ENCODE measurements at regions not wholly inside any gene's neighbourhood (a gene's known extent, or its start where the extent isn't known, plus 50 kb on each side); places are given as distances from the start of the nearest gene placed in this dataset.

DNA sequence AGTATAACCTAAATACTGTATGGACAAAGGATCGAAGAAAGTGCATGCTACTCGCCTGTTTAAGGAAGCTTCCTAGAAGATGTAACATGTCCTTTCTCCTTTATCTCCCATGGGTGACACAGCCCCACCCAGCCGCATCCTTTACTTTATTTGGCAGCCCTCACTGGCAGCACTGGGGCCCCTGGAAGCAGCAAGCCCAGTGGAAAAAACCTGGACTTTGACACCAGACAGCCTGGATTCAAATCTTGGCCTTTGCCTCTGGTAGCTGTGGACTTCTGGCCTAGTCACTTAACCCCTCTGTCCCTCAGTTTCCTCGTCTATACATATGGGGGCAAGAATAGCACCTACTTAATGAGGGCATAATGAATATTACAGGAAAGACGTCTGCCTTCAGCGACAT lies 67.1 kb downstream of the MYEOV start:
- H3K9me3 ChIP-seq (ENCODE audit: control insufficient read depth in 2 of 3, insufficient read depth in 1 of 3, low read length in 3 of 3), result peaks cover 0 to 5% (median 0%) of the 10 kb centered on the region in 3 donors
- H3K27ac ChIP-seq (ENCODE audit: low read depth in 2 of 2, low read length in 2 of 2), result no peak overlapping the region
- no peak overlapping the region for H3K9ac ChIP-seq (ENCODE audit: low read length in 3 of 3)
- H3K4me3 ChIP-seq (ENCODE audit: low read length in 3 of 3), result no peak overlapping the region
- no peaks in the 10 kb centered on the region for H3K4me1 ChIP-seq (ENCODE audit: control insufficient read depth in 2 of 3, insufficient read depth in 2 of 3, low read depth in 1 of 3, low read length in 3 of 3)
- no peak for FAIRE-seq
- intact Hi-C loops (cut with DNase I), result no loop called here
- H3K27me3 ChIP-seq (ENCODE audit: control insufficient read depth, insufficient read depth, low read length), result no peaks in the 10 kb centered on the region
- TF ChIP-seq, protein P1, sequence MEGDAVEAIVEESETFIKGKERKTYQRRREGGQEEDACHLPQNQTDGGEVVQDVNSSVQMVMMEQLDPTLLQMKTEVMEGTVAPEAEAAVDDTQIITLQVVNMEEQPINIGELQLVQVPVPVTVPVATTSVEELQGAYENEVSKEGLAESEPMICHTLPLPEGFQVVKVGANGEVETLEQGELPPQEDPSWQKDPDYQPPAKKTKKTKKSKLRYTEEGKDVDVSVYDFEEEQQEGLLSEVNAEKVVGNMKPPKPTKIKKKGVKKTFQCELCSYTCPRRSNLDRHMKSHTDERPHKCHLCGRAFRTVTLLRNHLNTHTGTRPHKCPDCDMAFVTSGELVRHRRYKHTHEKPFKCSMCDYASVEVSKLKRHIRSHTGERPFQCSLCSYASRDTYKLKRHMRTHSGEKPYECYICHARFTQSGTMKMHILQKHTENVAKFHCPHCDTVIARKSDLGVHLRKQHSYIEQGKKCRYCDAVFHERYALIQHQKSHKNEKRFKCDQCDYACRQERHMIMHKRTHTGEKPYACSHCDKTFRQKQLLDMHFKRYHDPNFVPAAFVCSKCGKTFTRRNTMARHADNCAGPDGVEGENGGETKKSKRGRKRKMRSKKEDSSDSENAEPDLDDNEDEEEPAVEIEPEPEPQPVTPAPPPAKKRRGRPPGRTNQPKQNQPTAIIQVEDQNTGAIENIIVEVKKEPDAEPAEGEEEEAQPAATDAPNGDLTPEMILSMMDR (IDR thresholded peaks at IDR 0.05; ENCODE audit: borderline replicate concordance, extremely low read depth, insufficient read depth), result no peak
- no peaks in the 10 kb centered on the region for H3K36me3 ChIP-seq (ENCODE audit: control insufficient read depth in 2 of 3, insufficient read depth in 3 of 3, low read length in 3 of 3)
- no peak for DNase-seq

DNA sequence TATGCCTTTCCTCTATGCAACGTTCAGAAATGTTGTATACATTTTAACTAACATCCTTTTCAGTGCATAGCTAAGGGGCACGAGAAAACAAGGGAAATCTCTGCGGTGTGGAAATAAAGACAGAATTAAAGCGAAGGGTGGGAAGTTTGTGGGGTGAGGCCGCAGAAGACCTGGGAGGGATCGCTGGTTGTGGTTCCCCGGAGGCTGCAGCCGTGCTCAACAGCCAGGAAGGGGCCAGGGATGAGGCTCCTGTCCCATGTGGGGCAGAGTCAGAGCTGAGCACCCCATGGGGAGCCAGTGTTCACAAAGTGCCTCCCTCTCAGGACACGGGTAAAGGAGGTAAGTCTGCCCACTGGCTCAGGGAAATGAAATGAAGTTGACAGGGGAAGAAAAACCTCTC lies 67.5 kb downstream of the MYEOV start:
- H3K9me3 ChIP-seq (ENCODE audit: control insufficient read depth in 2 of 3, insufficient read depth in 1 of 3, low read length in 3 of 3), result peaks cover 0 to 5% (median 0%) of the 10 kb centered on the region in 3 donors
- no peaks in the 10 kb centered on the region for H3K27me3 ChIP-seq (ENCODE audit: control insufficient read depth, insufficient read depth, low read length)
- H3K27ac ChIP-seq (ENCODE audit: low read depth in 2 of 2, low read length in 2 of 2), result no peak overlapping the region
- intact Hi-C loops (cut with DNase I), result no loop called here
- H3K4me3 ChIP-seq (ENCODE audit: low read length in 3 of 3), result no peak overlapping the region
- no peak overlapping the region for H3K9ac ChIP-seq (ENCODE audit: low read length in 3 of 3)
- FAIRE-seq, result no peak
- H3K4me1 ChIP-seq (ENCODE audit: control insufficient read depth in 2 of 3, insufficient read depth in 2 of 3, low read depth in 1 of 3, low read length in 3 of 3), result no peaks in the 10 kb centered on the region
- H3K36me3 ChIP-seq (ENCODE audit: control insufficient read depth in 2 of 3, insufficient read depth in 3 of 3, low read length in 3 of 3), result no peaks in the 10 kb centered on the region
- TF ChIP-seq, protein P1 (IDR thresholded peaks at IDR 0.05; ENCODE audit: borderline replicate concordance, extremely low read depth, insufficient read depth), result no peak
- peak in 1 of 5 donors; percentile 6 for DNase-seq

DNA sequence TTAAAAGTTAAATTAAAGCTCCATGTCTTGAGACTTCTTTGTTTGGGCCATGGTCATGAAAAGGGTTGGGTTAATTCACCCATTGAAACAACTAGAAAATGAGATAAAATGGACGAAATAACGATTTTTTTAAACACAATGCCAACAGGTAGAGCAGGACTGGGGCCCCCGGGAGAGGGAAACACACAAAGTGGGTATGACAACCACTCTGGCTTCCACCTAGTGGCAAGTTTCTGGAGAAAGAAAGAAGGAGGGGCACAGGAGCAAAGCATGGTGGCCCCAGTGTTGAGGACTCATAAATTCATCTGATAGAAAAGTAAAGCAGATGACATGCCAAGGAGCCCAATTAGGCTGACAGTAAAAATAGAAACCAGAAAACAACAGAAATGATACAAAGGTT lies 68.4 kb downstream of the MYEOV start:
- no peaks in the 10 kb centered on the region for H3K27me3 ChIP-seq (ENCODE audit: control insufficient read depth, insufficient read depth, low read length)
- no peak overlapping the region for H3K4me3 ChIP-seq (ENCODE audit: low read length in 3 of 3)
- no peak overlapping the region for H3K27ac ChIP-seq (ENCODE audit: low read depth in 2 of 2, low read length in 2 of 2)
- DNase-seq (no peak), FAIRE-seq (no peak)
- intact Hi-C loops (cut with DNase I), result no loop called here
- no peaks in the 10 kb centered on the region for H3K4me1 ChIP-seq (ENCODE audit: control insufficient read depth in 2 of 3, insufficient read depth in 2 of 3, low read depth in 1 of 3, low read length in 3 of 3)
- no peaks in the 10 kb centered on the region for H3K36me3 ChIP-seq (ENCODE audit: control insufficient read depth in 2 of 3, insufficient read depth in 3 of 3, low read length in 3 of 3)
- H3K9ac ChIP-seq (ENCODE audit: low read length in 3 of 3), result no peak overlapping the region
- TF ChIP-seq, protein P1 (IDR thresholded peaks at IDR 0.05; ENCODE audit: borderline replicate concordance, extremely low read depth, insufficient read depth), result no peak
- peaks cover 0 to 5% (median 0%) of the 10 kb centered on the region in 3 donors for H3K9me3 ChIP-seq (ENCODE audit: control insufficient read depth in 2 of 3, insufficient read depth in 1 of 3, low read length in 3 of 3)

DNA sequence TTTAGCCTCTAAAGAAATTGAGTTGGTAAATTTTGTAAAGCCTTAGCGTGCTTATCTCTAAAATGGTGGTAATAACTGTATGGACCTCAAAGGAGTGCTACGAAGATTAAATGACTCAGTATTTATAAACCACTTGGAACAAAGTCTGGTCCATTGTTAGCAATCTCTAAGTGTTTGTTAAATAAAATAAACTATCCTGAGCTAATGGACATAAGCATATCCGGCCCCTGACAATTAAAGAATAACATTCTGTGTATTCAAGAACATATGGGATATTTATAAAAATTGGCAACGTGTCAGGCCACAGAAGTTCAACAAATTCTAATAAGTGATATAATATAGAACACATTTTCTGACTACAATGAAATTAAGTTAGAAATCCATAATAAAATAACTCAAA lies 71.0 kb downstream of the MYEOV start:
- H3K9me3 ChIP-seq (ENCODE audit: control insufficient read depth in 2 of 3, insufficient read depth in 1 of 3, low read length in 3 of 3), result peaks cover 0 to 10% (median 0%) of the 10 kb centered on the region in 3 donors
- no peak overlapping the region for H3K4me3 ChIP-seq (ENCODE audit: low read length in 3 of 3)
- TF ChIP-seq, protein P1 (IDR thresholded peaks at IDR 0.05; ENCODE audit: borderline replicate concordance, extremely low read depth, insufficient read depth), result no peak
- H3K9ac ChIP-seq (ENCODE audit: low read length in 3 of 3), result no peak overlapping the region
- H3K27ac ChIP-seq (ENCODE audit: low read depth in 2 of 2, low read length in 2 of 2), result no peak overlapping the region
- DNase-seq, result peak in 1 of 5 donors; percentile 33
- H3K4me1 ChIP-seq (ENCODE audit: control insufficient read depth in 2 of 3, insufficient read depth in 2 of 3, low read depth in 1 of 3, low read length in 3 of 3), result no peaks in the 10 kb centered on the region
- FAIRE-seq, result no peak
- H3K27me3 ChIP-seq (ENCODE audit: control insufficient read depth, insufficient read depth, low read length), result no peaks in the 10 kb centered on the region
- H3K36me3 ChIP-seq (ENCODE audit: control insufficient read depth in 2 of 3, insufficient read depth in 3 of 3, low read length in 3 of 3), result no peaks in the 10 kb centered on the region
- intact Hi-C loops (cut with DNase I), result no loop called here
